Cardiac muscle cell (in vitro differentiated cells and primary cell): ENCODE measurements at regions not wholly inside any gene's neighbourhood (a gene's known extent, or its start where the extent isn't known, plus 50 kb on each side); places are given as distances from the start of the nearest gene placed in this dataset.

Experiments
- DNase-seq, 2 donors: peaks; one replicate each; pipeline versions ENCODE4 v3.0.0 to v3.0.0-alpha.2; 2010 to 2017; ENCODE audit warnings: low read depth in 1 of 2, low spot score in 1 of 2
- H3K27ac ChIP-seq: fragments of 200-600 bp; sonication (generic); 2 replicates; pipeline ENCODE4 v1.5.1; 2016
- H3K27me3 ChIP-seq: fragments of 200-600 bp; sonication (generic); 2 replicates; pipeline ENCODE4 v1.6.0; 2016; ENCODE audit warnings: control low read depth
- H3K36me3 ChIP-seq: fragments of 200-600 bp; sonication (generic); 2 replicates; pipeline ENCODE4 v1.5.1; 2016; ENCODE audit warnings: control low read depth
- H3K4me1 ChIP-seq: fragments of 200-600 bp; sonication (generic); 2 replicates; pipeline ENCODE4 v1.8.1; 2017; ENCODE audit warnings: low read depth, mild to moderate bottlenecking, mixed run types
- H3K4me3 ChIP-seq: fragments of 200-600 bp; sonication (generic); 2 replicates; pipeline ENCODE4 v1.5.1; 2016; ENCODE audit warnings: mild to moderate bottlenecking
- H3K9me3 ChIP-seq: fragments of 200-600 bp; sonication (generic); 2 replicates; pipeline ENCODE4 v1.5.1; 2017; ENCODE audit warnings: low read depth, mild to moderate bottlenecking, control low read depth
- TF ChIP-seq, protein P1 (sequence below): IDR thresholded peaks from 2 replicates; pipeline ENCODE4 v1.5.1; 2012; ENCODE audit warnings: low read depth, mild to moderate bottlenecking, low read length

DNA sequence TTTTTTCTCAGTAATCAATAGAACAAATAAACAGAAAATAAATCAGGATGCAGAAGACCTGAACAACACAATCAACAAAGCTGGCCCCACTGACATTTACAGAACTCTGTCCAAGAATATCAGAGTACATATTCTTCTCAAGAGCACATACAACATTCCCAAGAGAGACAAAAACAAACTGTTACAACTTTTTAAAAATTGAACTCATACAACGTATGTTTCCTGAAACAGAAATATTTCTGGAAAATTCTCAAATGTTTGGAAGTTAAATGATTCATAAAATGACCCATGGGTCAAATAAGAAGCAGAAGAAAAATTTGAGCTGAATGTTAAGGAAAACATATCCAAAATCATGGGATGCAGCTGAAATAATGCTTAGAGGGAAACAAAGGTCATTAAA lies 93.9 kb upstream of the VIPR2 start:
- Histone ChIP-seq H3K4me1 (no peaks in the 10 kb centered on the region), H3K4me3 (no peak overlapping the region), H3K27me3 (no peaks in the 10 kb centered on the region), H3K27ac (no peak overlapping the region), H3K9me3 (no peaks in the 10 kb centered on the region), H3K36me3 (no peaks in the 10 kb centered on the region)
- DNase-seq = no peak
- TF ChIP-seq, protein P1, sequence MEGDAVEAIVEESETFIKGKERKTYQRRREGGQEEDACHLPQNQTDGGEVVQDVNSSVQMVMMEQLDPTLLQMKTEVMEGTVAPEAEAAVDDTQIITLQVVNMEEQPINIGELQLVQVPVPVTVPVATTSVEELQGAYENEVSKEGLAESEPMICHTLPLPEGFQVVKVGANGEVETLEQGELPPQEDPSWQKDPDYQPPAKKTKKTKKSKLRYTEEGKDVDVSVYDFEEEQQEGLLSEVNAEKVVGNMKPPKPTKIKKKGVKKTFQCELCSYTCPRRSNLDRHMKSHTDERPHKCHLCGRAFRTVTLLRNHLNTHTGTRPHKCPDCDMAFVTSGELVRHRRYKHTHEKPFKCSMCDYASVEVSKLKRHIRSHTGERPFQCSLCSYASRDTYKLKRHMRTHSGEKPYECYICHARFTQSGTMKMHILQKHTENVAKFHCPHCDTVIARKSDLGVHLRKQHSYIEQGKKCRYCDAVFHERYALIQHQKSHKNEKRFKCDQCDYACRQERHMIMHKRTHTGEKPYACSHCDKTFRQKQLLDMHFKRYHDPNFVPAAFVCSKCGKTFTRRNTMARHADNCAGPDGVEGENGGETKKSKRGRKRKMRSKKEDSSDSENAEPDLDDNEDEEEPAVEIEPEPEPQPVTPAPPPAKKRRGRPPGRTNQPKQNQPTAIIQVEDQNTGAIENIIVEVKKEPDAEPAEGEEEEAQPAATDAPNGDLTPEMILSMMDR = no peak

DNA sequence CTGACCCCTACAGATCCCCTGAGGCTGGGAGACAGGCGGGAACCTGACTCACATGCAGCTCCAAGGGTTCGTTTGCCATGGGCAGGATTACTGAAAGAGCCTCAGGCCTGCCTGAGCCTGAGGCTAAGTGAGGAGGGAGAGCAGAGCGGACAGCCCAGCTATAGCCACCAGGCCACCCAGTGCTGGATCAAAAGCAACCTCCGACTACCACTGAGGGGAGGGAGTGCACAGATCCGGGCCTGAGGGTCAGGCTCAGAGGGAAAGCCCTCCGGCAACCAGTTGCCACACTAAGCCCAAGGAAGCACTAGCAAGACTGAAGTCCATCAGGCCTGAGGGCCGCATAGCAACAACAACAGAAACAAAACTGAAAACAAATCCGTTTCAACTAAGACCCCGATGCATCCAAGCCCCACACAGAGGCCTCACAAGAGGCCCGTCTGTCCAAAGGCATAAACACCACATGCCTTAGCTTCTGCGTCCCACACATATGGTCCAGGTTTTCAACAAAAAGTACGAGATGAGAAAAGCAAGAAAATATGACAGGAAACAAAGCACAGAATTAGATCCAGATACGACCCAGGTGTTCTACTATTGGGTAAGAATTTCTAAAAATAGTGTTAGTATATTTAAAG lies 92.5 kb upstream of the VIPR2 start:
- no peaks in the 10 kb centered on the region for H3K4me1 ChIP-seq
- H3K27ac ChIP-seq = no peak overlapping the region
- H3K9me3 ChIP-seq = no peaks in the 10 kb centered on the region
- H3K36me3 ChIP-seq = no peaks in the 10 kb centered on the region
- H3K4me3 ChIP-seq = no peak overlapping the region
- no peaks in the 10 kb centered on the region for H3K27me3 ChIP-seq
- DNase-seq = no peak
- TF ChIP-seq, protein P1 = no peak

DNA sequence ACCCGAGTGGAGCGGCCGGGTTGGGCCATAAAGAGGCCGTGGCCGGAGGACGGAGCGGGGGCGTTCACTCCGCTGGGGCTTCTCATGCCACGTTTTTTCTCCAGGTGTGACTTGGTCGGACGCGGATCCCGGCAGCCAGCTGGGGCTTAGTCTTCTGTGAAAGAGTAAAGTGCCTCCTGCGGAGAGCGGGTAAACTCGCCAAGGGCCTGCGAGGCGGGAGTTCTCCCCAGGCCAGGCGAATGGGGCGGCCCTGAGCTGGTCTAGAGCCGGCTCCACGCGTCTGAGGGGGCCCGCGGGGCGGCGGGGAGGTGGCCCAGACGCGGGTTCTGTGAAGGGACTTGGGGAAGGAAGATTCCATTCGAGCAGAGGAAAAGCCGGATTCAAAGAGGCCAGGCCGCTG lies 86.3 kb upstream of the VIPR2 start:
- Histone ChIP-seq H3K4me1 (no peaks in the 10 kb centered on the region), H3K36me3 (no peaks in the 10 kb centered on the region), H3K27ac (no peak overlapping the region), H3K27me3 (no peaks in the 10 kb centered on the region), H3K9me3 (no peaks in the 10 kb centered on the region), H3K4me3 (no peak overlapping the region)
- TF ChIP-seq, protein P1 = no peak
- DNase-seq = no peak

DNA sequence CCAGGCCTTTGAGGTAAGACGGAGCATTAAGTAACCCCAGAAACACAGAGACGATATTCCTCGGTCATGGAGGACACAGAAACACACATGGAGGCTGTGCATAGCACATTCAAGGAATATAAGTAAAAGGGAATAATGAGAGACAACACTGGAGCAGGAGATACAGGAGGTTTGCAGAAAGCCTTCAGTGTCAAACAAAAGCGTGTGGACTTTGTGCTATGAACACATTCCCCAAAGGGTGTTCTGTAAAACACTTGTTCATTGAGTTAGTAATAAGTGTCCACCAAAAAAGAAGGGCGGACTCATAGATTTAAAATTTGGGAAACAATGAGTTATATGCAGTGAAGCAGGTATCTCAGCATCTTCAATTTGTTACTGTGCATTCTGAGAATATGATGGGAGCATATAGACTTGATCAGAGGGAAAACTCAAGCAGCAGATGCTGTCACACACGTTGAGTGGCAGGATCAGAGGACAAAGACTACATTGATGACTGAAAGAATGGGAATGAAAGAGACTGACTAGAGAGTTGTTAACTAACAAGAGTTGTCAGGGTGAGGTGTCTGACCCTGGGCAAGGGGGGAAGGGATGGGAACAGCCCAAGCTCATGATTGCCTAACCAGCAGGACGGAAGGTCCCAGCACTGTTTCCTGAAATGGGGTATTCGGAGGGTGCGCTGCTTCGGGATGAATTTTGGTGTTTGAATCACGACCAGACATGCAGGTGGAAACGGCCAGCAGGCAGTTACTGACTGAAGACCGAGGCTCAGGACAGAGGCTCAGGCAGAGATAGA lies 85.2 kb upstream of the VIPR2 start:
- H3K27ac ChIP-seq = no peak overlapping the region
- H3K9me3 ChIP-seq = no peaks in the 10 kb centered on the region
- H3K36me3 ChIP-seq = no peaks in the 10 kb centered on the region
- H3K4me3 ChIP-seq = no peak overlapping the region
- no peaks in the 10 kb centered on the region for H3K4me1 ChIP-seq
- DNase-seq = no peak
- H3K27me3 ChIP-seq = no peaks in the 10 kb centered on the region
- TF ChIP-seq, protein P1 = no peak

DNA sequence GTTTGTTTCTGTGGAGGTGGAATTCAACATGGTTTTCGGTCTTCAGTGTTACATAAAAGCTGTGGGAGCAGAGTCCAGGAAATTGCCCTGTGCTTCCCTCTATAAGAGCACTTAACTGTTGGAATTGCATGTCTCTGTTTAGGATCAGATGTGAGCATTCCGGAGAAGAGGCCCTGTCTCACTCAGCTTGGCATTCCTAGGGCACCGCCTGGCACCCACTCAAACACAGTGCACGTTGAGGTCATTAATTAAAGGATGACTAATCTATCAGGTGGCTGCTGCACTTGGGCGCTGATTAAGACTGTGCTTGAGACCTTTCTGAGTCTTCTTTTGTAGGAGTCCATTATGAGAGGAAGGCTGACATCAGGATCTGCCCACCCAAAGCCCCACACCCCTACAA lies 82.8 kb upstream of the VIPR2 start:
- H3K4me3 ChIP-seq = no peak overlapping the region
- no peaks in the 10 kb centered on the region for H3K4me1 ChIP-seq
- TF ChIP-seq, protein P1 = no peak
- H3K9me3 ChIP-seq = no peaks in the 10 kb centered on the region
- H3K27me3 ChIP-seq = no peaks in the 10 kb centered on the region
- DNase-seq = no peak
- no peak overlapping the region for H3K27ac ChIP-seq
- H3K36me3 ChIP-seq = no peaks in the 10 kb centered on the region
